GM12891 (cell line): ENCODE measurements at regions not wholly inside any gene's neighbourhood (a gene's known extent, or its start where the extent isn't known, plus 50 kb on each side); places are given as distances from the start of the nearest gene placed in this dataset.

Experiments used
- DNase-seq: peaks from one replicate; pipeline ENCODE4 v3.0.0; 2011; ENCODE audit warnings: low spot score; ENCODE audit not compliant: insufficient read length
- FAIRE-seq: peaks from 2 replicates; lab custom pipeline; 2011; peaks lifted over from hg19 to GRCh38; lab: Jason Lieb, UNC
- PAX5 ChIP-seq: IDR thresholded peaks from 2 replicates; pipeline ENCODE4 v1.6.1; 2011; ENCODE audit warnings: low read length, moderate library complexity, mild to moderate bottlenecking; ENCODE audit not compliant: insufficient read depth, severe bottlenecking
- POLR2A ChIP-seq: IDR thresholded peaks from 2 replicates; pipeline ENCODE4 v1.6.1; 2011; ENCODE audit warnings: low read depth, low read length, control low read depth
- POLR2AphosphoS5 ChIP-seq: IDR thresholded peaks from 2 replicates; pipeline ENCODE4 v1.6.1; 2011; ENCODE audit warnings: low read depth, low read length, control low read depth
- POU2F2 ChIP-seq: IDR thresholded peaks from 2 replicates; pipeline ENCODE4 v1.6.1; 2011; ENCODE audit warnings: low read depth, mild to moderate bottlenecking, control low read depth, low read length, moderate library complexity
- SPI1 ChIP-seq: IDR thresholded peaks from 2 replicates; pipeline ENCODE4 v1.6.1; 2011; ENCODE audit warnings: low read depth, low read length, control low read depth
- TAF1 ChIP-seq: IDR thresholded peaks from 2 replicates; pipeline ENCODE4 v1.6.1; 2011; ENCODE audit warnings: low read depth, low read length, control low read depth

DNA sequence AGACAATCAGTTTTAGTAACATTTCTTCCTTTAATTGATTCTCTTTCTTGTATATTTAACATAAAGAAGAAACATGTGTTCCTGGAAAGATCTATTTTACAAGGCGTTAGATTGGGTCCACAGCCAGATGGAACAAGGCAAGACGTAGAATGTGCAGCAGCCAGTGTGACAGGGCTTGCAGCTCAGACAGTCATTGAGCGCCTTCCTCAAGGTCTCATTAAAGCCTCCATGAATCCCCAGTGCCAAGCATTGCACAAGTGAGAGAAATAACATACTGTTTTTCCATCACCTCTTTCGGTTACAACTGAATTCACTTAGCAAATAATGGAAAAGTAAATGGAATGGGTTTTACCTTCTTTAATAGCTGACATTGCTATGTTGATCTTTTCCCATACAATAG, 292.5 kb downstream of the USP46 start:
- TF ChIP-seq PAX5 (no peak), POU2F2 (no peak), SPI1 (no peak), POLR2AphosphoS5 (no peak), TAF1 (no peak), POLR2A (no peak)
- FAIRE-seq (no peak), DNase-seq (no peak)

DNA sequence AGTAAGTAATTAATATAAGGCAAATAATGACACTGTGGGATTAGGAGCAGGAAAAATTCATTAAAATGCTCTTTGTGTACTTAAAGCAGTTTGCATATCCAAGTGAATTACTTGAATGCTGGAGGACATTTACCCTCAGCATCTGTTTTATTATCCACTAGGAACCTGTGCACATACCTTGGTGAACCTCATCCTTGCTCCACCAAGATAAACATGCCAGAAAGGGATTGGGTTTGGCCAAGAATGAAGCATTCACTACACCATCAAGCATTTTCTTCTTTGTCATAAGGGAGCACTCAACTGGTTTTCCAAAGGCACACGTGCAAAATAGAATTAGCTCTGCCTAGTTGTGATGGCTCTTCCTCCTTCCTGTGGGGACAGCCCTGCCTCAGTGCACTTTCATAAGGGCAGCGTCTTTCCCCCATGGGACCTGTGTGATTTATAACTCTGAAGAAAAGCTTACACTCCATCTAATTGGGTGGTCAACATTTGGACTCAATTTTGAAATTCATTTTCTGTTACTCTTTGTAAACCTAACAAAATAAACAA, 291.7 kb downstream of the USP46 start:
- TF ChIP-seq TAF1 (no peak), POLR2A (no peak), POLR2AphosphoS5 (no peak), POU2F2 (no peak), SPI1 (no peak), PAX5 (no peak)
- DNase-seq, result no peak
- FAIRE-seq, result no peak

DNA sequence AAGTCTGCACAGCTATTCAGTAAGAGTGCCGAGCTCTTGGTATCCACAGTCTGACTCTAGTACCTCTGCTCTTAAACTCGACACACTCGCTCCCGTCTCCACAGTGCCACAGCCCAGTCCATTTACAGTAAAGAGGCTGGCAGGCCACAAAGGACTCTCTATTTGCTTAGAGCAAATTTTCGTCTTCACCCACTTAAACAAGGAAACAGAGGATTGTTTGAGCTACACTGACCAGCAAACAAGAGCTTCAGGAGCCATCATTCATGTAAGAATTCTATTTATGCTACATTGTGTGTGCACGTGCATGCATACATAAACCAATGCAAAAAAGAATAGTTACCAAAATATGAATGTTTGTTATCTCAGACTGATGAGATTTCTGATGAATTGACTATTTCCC, 290.2 kb downstream of the USP46 start:
- DNase-seq (no peak), FAIRE-seq (no peak)
- TF ChIP-seq SPI1 (no peak), POU2F2 (no peak), POLR2AphosphoS5 (no peak), PAX5 (no peak), TAF1 (no peak), POLR2A (no peak)

DNA sequence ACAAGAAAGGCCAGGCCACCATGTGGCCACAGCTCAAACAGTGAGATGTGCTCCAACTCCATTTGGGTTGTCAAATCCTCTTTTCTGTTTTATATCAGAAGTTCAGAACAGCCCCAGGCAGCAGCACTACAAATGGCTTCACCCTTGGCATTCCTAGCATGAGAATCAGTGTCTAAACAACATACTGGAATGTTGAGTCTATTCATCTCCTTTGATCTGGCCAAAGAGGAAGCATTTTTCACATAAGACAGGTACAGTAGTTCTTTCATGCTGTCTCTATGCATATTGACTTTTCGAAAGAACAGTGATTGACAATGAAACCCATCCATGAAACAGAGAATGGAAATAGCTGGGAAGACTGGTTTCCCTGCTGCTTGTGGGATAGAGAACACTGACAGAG, 289.5 kb downstream of the USP46 start:
- no peak for DNase-seq
- FAIRE-seq, result no peak
- TF ChIP-seq POLR2AphosphoS5 (no peak), POU2F2 (no peak), PAX5 (no peak), TAF1 (no peak), POLR2A (no peak), SPI1 (no peak)

DNA sequence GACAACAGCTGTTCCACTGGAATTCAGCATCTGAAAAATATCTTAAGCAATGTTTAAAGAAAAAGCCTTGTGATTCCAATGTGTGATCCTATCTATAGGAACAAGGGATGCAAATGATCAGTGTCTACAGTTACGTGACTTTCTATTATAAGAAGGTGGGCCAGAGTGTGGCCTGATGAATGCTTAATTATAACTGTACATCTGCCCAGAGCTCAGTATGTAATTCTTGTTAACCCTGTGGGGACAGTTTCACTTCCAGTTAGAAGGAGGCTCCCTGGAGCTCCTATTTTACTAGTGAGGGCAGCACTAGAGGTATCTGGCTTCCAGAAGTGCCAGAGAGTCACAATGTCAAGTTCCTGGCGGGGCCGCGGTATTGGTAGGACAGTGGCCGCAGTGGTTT, 288.5 kb downstream of the USP46 start:
- no peak for TF ChIP-seq POU2F2
- no peak for TF ChIP-seq POLR2A
- no peak for TF ChIP-seq POLR2AphosphoS5
- TF ChIP-seq SPI1, result no peak
- TF ChIP-seq PAX5, result no peak
- TF ChIP-seq TAF1, result no peak
- DNase-seq (no peak), FAIRE-seq (no peak)

DNA sequence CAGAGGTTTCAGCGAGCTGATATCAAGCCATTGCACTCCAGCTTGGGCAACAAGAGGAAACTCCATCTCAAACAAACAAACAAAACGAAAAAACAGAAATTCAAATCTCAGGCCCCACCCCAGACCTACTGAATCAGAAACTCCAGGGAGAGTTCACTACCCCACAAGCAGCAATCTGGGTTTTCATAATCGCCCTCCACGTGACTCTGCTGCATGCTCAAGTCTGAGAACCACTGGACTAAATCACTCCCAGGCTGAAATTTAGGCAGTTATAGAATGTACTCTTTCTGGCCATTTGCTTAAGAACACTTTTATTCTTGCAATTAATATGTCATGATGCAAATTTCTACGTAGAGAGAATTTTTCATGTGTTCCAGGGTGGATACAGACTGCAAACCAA, 287.3 kb downstream of the USP46 start:
- no peak for FAIRE-seq
- TF ChIP-seq POLR2AphosphoS5 (no peak), POU2F2 (no peak), PAX5 (no peak), POLR2A (no peak), TAF1 (no peak), SPI1 (no peak)
- DNase-seq, result no peak

DNA sequence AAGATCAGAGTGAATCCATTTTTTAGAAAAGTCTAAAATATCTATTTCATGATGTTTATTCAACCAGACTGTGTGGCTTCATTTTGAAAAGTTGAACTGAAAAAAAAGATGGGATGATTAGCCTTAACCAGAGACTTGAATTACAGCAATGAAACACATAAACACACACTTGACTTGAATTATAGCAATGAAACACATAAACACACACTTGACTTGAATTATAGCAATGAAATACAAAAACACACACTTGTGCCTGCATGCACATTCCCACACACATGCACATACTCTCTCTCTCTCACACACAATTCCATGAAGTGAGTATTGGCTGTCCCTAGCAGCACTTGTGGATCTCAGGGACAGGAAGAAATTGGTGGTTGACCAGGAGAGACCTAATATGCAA, 286.8 kb downstream of the USP46 start:
- no peak for FAIRE-seq
- TF ChIP-seq TAF1 (no peak), POLR2AphosphoS5 (no peak), SPI1 (no peak), PAX5 (no peak), POLR2A (no peak), POU2F2 (no peak)
- DNase-seq, result no peak

DNA sequence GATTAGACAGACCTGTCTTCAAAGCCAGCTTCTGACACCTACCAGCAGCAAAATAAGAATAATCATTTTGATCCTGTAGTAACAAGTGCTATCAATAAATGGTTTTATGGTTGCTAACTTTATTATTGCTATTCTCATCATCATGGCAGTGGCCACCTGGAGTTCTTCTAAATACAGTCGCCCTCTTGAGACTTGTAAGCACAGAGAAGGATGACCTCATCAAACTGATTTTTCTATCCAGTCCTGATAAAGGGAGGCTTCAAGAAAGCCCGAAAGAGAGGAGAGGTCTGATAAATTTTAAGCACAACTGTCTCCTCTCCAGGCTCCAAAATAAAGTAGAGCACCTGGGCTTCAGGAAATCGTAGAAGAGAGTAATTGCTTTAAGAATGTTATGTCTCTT, 286.4 kb downstream of the USP46 start:
- DNase-seq (no peak), FAIRE-seq (no peak)
- TF ChIP-seq TAF1 (no peak), POU2F2 (no peak), POLR2A (no peak), SPI1 (no peak), POLR2AphosphoS5 (no peak), PAX5 (no peak)

DNA sequence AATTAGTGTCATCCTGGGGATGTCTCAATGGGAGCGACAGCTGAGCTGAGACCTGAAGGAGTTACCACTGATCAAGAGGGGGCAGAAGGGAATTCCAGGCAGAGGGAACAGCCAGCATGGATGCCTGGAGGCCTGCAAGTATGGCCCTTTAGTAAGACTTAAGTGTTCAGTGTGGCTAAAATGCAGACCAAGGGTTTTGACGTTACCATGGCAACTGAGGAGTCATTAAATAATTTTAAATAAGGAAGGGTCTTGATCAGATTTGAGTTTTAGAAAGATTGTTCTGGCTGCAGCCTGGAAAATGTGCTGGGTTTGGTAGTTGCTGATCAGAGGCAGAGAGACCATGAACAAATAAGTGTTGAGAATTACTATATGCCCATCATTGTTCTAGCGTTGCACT, 285.5 kb downstream of the USP46 start:
- FAIRE-seq (no peak), DNase-seq (no peak)
- TF ChIP-seq SPI1, result no peak
- no peak for TF ChIP-seq POU2F2
- no peak for TF ChIP-seq PAX5
- TF ChIP-seq POLR2A, result no peak
- TF ChIP-seq POLR2AphosphoS5, result no peak
- TF ChIP-seq TAF1, result no peak

DNA sequence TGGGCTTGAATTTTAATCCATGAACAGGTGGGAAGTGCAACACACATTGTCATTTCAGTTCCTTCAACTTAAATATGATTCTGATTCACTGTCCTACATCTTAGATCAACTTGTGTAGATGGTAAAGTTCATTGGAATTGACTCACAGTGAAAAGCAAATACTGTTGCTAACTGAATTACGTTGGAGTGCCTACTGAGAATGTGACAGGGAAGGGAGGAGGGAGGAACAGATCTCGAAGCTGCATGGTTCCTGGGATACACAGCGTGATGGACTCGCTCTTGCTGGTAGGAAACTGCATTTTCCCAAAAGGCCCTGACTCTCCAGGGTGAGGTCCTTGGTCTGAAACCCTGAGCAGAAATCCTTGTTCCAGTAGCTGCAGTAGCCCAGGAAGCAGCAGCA, 284.2 kb downstream of the USP46 start:
- DNase-seq (no peak), FAIRE-seq (no peak)
- TF ChIP-seq POLR2AphosphoS5 (no peak), PAX5 (no peak), POU2F2 (no peak), POLR2A (no peak), SPI1 (no peak), TAF1 (no peak)
